ENCODE measurements at regions not wholly inside any gene's neighbourhood (a gene's known extent, or its start where the extent isn't known, plus 50 kb on each side); places are given as distances from the start of the nearest gene placed in this dataset.

- TF ChIP-seq EP300 (IDR thresholded peaks at IDR 0.05) (no peak), CTCF (IDR thresholded peaks at IDR 0.05) (no peak)
Measured at GRCh38 chr21:36223451-36223850, 66.8 kb downstream of the DOP1B start.
